ENCODE measurements at regions not wholly inside any gene's neighbourhood (a gene's known extent, or its start where the extent isn't known, plus 50 kb on each side); places are given as distances from the start of the nearest gene placed in this dataset.

DNA sequence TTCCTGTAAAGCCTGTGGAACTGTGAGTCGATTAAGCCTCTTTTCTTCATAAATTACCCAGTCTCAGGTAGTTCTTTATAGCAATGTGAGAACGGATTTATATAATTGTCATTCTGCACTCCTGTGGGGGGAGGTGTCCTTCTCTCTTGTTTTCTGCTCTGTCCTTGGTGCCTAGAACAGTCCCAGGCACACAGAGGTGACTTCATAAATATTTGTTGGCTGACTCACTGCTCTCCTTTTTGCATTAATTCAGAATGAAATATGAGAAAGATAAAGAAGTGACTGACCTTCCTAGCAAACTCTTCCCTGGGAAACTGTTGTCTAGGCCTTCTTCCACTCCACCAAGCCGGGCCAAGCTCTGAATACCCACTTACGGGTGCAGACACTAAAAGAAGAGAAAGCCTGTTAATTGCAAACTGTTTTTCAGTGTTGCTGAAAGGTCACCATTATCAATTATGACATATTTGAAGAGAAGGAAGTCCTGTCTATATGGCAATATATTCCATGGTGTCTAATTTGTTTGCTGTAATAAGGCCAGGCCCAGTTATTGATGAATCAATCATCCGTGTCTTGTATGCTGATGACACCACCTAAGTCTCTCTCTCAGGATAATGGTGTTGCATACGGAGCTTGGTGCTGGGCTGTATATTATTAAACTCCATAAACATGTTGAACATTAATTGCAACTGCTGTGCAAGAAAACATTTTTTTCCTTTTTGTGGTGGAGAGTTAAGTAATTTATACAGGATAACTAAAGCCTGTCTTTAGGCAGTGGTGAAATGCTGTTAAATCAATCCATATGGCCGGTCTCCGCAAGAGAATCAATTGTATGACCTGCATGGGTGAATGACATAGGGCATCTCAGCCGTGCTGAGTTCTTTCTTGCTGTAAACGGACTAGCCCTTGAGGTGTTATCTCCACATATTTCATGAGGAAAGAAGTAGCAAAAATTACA, 567.5 kb downstream of the SLC4A3 start:
- Histone ChIP-seq H3K27ac (ENCODE audit: low read depth in 1 of 2, low read length in 1 of 2) (no peak overlapping the region), H3K4me3 (ENCODE audit: low read length in 2 of 2) (no peak overlapping the region), H3K4me1 (ENCODE audit: control insufficient read depth in 2 of 2, insufficient read depth in 2 of 2, low read length in 2 of 2) (no peaks in the 10 kb centered on the region), H3K9me3 (ENCODE audit: control insufficient read depth in 2 of 2, insufficient read depth in 1 of 2, low read length in 1 of 2) (peaks cover 0 to 23% of the 10 kb centered on the region in 2 donors), H3K36me3 (ENCODE audit: control insufficient read depth in 2 of 2, insufficient read depth in 2 of 2, low read length in 1 of 2) (no peaks in the 10 kb centered on the region), H3K27me3 (ENCODE audit: control insufficient read depth in 2 of 2, insufficient read depth in 1 of 2, low read length in 1 of 2) (no peaks in the 10 kb centered on the region)
- WGBS, result 92% methylated on average over 10 of the region's 10 CpGs
- DNase-seq (ENCODE audit: low read depth in 6 of 9, low spot score in 9 of 9), result no peak

DNA sequence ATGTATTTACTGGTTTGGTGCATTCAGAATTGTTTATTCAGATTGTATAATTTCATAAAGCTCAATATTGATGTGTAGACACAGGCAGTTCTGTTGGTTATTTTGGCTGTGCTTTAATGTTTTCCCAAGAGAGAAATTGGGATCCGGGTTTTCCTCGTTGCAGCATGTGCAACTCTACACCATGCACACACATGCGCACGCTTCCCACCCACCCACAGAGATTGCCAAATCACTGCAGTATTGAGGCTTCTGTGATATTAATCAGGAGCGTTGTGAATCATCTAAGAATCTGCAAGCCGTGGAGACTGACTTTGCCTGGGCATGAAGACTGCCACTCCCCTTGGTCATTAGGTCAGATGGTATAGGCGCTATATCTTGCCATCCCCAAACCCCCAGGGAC, 571.5 kb downstream of the SLC4A3 start:
- Histone ChIP-seq H3K27me3 (ENCODE audit: control insufficient read depth in 2 of 2, insufficient read depth in 1 of 2, low read length in 1 of 2) (no peaks in the 10 kb centered on the region), H3K4me1 (ENCODE audit: control insufficient read depth in 2 of 2, insufficient read depth in 2 of 2, low read length in 2 of 2) (no peaks in the 10 kb centered on the region), H3K36me3 (ENCODE audit: control insufficient read depth in 2 of 2, insufficient read depth in 2 of 2, low read length in 1 of 2) (no peaks in the 10 kb centered on the region), H3K27ac (ENCODE audit: low read depth in 1 of 2, low read length in 1 of 2) (no peak overlapping the region), H3K9me3 (ENCODE audit: control insufficient read depth in 2 of 2, insufficient read depth in 1 of 2, low read length in 1 of 2) (peaks cover 0 to 1% of the 10 kb centered on the region in 2 donors), H3K4me3 (ENCODE audit: low read length in 2 of 2) (no peak overlapping the region)
- peak in 1 of 9 donors; percentile 10 for DNase-seq (ENCODE audit: low read depth in 6 of 9, low spot score in 9 of 9)
- WGBS, result 94% methylated on average over 7 of the region's 7 CpGs

DNA sequence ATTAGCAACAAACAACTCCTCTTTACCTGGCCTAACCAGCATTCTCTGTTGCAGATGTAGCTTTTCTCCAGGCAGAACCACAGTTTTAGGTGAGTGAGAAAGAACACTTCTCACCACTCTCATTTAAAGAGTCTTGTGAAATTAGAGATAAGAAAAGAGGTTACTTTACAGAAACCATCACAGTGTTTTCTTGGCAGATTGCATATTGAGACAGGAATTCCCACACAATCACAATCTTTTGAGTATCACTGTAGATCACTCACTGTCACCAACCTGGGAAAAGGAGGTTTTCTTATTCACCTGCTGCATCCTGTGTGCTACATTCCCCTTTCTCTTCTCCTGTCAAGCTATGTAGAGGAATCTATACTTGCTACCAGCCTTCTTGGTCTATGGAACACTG, 574.6 kb downstream of the SLC4A3 start:
- H3K27me3 ChIP-seq (ENCODE audit: control insufficient read depth in 2 of 2, insufficient read depth in 1 of 2, low read length in 1 of 2), result no peaks in the 10 kb centered on the region
- H3K4me1 ChIP-seq (ENCODE audit: control insufficient read depth in 2 of 2, insufficient read depth in 2 of 2, low read length in 2 of 2), result no peaks in the 10 kb centered on the region
- H3K27ac ChIP-seq (ENCODE audit: low read depth in 1 of 2, low read length in 1 of 2), result no peak overlapping the region
- no peak for DNase-seq (ENCODE audit: low read depth in 6 of 9, low spot score in 9 of 9)
- no peaks in the 10 kb centered on the region for H3K36me3 ChIP-seq (ENCODE audit: control insufficient read depth in 2 of 2, insufficient read depth in 2 of 2, low read length in 1 of 2)
- H3K9me3 ChIP-seq (ENCODE audit: control insufficient read depth in 2 of 2, insufficient read depth in 1 of 2, low read length in 1 of 2), result peaks cover 0 to 3% of the 10 kb centered on the region in 2 donors
- H3K4me3 ChIP-seq (ENCODE audit: low read length in 2 of 2), result no peak overlapping the region

DNA sequence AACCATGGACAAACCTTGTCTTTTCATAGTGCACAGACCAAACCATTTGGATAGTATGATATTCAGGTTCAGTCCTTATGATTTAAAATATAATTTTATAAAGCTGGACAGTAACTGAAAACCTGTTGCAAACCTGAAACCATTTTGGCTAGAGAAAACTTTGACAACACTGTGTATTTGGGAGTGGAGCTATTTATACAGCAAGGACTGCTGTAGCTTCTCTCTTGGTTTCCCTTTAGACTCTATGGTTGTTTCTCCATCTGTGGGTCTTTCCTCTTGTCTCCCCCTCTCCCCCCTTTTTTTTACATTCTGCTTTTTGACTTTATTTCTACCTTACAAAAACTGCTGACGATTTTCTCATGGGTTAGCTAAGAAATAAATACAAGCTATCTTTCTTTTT, 581.7 kb downstream of the SLC4A3 start:
- H3K4me1 ChIP-seq (ENCODE audit: control insufficient read depth in 2 of 2, insufficient read depth in 2 of 2, low read length in 2 of 2), result no peaks in the 10 kb centered on the region
- H3K9me3 ChIP-seq (ENCODE audit: control insufficient read depth in 2 of 2, insufficient read depth in 1 of 2, low read length in 1 of 2), result peaks cover 0 to under 1% of the 10 kb centered on the region in 2 donors
- H3K27ac ChIP-seq (ENCODE audit: low read depth in 1 of 2, low read length in 1 of 2), result no peak overlapping the region
- 24% methylated on average over 1 of the region's 1 CpG for WGBS
- H3K27me3 ChIP-seq (ENCODE audit: control insufficient read depth in 2 of 2, insufficient read depth in 1 of 2, low read length in 1 of 2), result no peaks in the 10 kb centered on the region
- no peaks in the 10 kb centered on the region for H3K36me3 ChIP-seq (ENCODE audit: control insufficient read depth in 2 of 2, insufficient read depth in 2 of 2, low read length in 1 of 2)
- H3K4me3 ChIP-seq (ENCODE audit: low read length in 2 of 2), result no peak overlapping the region
- DNase-seq (ENCODE audit: low read depth in 6 of 9, low spot score in 9 of 9), result no peak

DNA sequence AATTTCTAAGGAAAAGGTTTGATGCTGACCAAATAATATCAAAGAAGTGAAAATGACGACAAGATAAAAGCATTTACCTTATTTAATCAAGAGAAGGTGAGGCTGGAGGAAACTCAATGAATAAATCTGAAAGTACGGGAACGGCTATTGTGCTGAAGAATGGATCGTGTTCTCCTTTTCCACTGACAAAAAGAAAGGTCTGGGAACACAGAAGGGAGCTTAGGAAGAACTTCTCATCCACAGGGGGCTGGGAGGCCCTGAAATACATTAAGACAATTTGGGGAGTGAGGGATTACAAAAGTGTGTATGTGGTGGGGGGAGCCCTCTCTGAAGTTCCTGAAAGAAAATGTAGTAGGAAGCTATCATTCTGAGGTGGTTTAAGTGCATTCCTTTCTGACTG, 582.3 kb downstream of the SLC4A3 start:
- no peak for DNase-seq (ENCODE audit: low read depth in 6 of 9, low spot score in 9 of 9)
- Histone ChIP-seq H3K27ac (ENCODE audit: low read depth in 1 of 2, low read length in 1 of 2) (no peak overlapping the region), H3K27me3 (ENCODE audit: control insufficient read depth in 2 of 2, insufficient read depth in 1 of 2, low read length in 1 of 2) (no peaks in the 10 kb centered on the region), H3K36me3 (ENCODE audit: control insufficient read depth in 2 of 2, insufficient read depth in 2 of 2, low read length in 1 of 2) (no peaks in the 10 kb centered on the region), H3K4me3 (ENCODE audit: low read length in 2 of 2) (no peak overlapping the region), H3K4me1 (ENCODE audit: control insufficient read depth in 2 of 2, insufficient read depth in 2 of 2, low read length in 2 of 2) (no peaks in the 10 kb centered on the region), H3K9me3 (ENCODE audit: control insufficient read depth in 2 of 2, insufficient read depth in 1 of 2, low read length in 1 of 2) (no peaks in the 10 kb centered on the region)
- WGBS, result 81% methylated on average over 4 of the region's 4 CpGs

DNA sequence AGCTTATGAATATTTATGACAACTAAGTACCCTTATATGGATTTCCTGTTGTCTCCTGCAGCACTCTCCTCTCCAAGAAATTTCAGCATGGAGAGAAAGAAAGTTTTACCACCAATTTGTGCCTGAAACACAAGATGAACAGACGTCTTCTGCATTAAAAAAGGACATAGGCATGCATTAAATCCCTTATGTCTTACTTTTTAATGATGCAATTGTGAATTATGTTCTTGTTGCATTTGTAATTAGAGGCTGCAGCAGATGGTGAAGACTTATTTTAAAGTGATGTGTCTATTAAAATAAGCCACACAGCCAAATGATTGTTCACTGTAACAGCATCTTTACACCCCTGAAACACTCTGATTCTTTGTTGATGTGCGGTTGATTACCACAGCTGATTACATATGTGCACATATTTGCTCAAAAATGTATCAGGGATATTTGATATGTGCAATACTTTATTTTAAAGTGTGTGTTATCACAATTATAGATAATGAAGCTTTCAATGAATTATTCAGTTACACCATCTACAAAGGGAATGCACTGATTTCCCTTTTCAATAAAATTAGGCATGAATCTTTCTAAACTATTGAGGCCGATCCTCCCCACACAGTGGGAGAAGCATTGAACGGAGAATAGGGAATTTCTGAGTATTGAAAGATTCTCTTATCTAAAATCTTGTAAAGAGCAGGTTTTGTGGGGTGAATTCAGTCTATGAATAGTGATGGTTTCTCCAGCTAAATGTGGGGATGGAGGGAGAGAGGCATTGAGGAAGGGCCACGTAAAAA, 585.1 kb downstream of the SLC4A3 start:
- no peaks in the 10 kb centered on the region for H3K27me3 ChIP-seq (ENCODE audit: control insufficient read depth in 2 of 2, insufficient read depth in 1 of 2, low read length in 1 of 2)
- no peaks in the 10 kb centered on the region for H3K9me3 ChIP-seq (ENCODE audit: control insufficient read depth in 2 of 2, insufficient read depth in 1 of 2, low read length in 1 of 2)
- H3K4me3 ChIP-seq (ENCODE audit: low read length in 2 of 2), result no peak overlapping the region
- H3K36me3 ChIP-seq (ENCODE audit: control insufficient read depth in 2 of 2, insufficient read depth in 2 of 2, low read length in 1 of 2), result no peaks in the 10 kb centered on the region
- 92% methylated on average over 5 of the region's 5 CpGs for WGBS
- H3K27ac ChIP-seq (ENCODE audit: low read depth in 1 of 2, low read length in 1 of 2), result no peak overlapping the region
- H3K4me1 ChIP-seq (ENCODE audit: control insufficient read depth in 2 of 2, insufficient read depth in 2 of 2, low read length in 2 of 2), result no peaks in the 10 kb centered on the region
- DNase-seq (ENCODE audit: low read depth in 6 of 9, low spot score in 9 of 9), result no peak

DNA sequence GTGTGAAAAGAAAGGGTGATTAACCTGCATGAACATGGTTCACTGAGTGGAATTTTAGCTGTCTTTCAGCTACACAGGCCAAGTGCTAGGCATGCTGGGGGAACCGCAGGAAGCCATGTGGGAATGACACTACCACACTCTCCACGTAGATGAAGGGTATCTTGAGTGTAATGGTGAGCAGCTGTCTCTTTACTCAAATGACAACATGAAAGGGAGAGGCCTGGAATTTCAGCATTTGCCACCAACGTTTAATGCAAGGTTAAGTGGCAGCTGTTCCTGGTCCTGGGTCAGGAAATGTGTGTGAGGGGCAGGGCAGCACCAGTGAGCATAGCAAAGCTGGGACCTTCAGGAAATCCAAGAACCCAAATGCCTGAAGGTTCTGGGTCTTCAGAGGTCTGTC, 588.4 kb downstream of the SLC4A3 start:
- no peak for DNase-seq (ENCODE audit: low read depth in 6 of 9, low spot score in 9 of 9)
- Histone ChIP-seq H3K4me3 (ENCODE audit: low read length in 2 of 2) (no peak overlapping the region), H3K27ac (ENCODE audit: low read depth in 1 of 2, low read length in 1 of 2) (no peak overlapping the region), H3K36me3 (ENCODE audit: control insufficient read depth in 2 of 2, insufficient read depth in 2 of 2, low read length in 1 of 2) (no peaks in the 10 kb centered on the region), H3K4me1 (ENCODE audit: control insufficient read depth in 2 of 2, insufficient read depth in 2 of 2, low read length in 2 of 2) (no peaks in the 10 kb centered on the region), H3K9me3 (ENCODE audit: control insufficient read depth in 2 of 2, insufficient read depth in 1 of 2, low read length in 1 of 2) (no peaks in the 10 kb centered on the region), H3K27me3 (ENCODE audit: control insufficient read depth in 2 of 2, insufficient read depth in 1 of 2, low read length in 1 of 2) (no peaks in the 10 kb centered on the region)
- WGBS, result 77% methylated on average over 3 of the region's 3 CpGs

DNA sequence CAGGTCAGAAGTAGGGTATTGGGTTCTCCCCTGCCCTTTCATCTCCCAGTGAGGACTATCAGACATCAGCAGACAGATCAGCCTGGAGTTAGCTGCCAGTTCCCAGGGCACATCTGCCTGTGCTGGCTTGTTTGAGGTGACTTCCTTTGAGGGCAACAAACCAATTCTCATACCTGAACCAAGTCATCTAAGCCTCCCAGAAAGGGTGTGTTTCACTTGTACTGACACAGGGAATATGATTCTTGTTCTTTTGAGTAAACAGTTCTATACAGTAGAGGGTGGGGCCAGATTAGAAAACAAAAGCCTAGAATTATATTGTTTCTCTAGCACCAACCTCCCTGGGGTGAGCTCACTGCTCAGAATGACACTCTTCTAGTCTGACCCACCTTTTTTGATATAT, 591.9 kb downstream of the SLC4A3 start:
- Histone ChIP-seq H3K27me3 (ENCODE audit: control insufficient read depth in 2 of 2, insufficient read depth in 1 of 2, low read length in 1 of 2) (no peaks in the 10 kb centered on the region), H3K27ac (ENCODE audit: low read depth in 1 of 2, low read length in 1 of 2) (no peak overlapping the region), H3K36me3 (ENCODE audit: control insufficient read depth in 2 of 2, insufficient read depth in 2 of 2, low read length in 1 of 2) (no peaks in the 10 kb centered on the region), H3K4me3 (ENCODE audit: low read length in 2 of 2) (no peak overlapping the region), H3K4me1 (ENCODE audit: control insufficient read depth in 2 of 2, insufficient read depth in 2 of 2, low read length in 2 of 2) (no peaks in the 10 kb centered on the region), H3K9me3 (ENCODE audit: control insufficient read depth in 2 of 2, insufficient read depth in 1 of 2, low read length in 1 of 2) (no peaks in the 10 kb centered on the region)
- DNase-seq (ENCODE audit: low read depth in 6 of 9, low spot score in 9 of 9), result peak in 1 of 9 donors; percentile 16

DNA sequence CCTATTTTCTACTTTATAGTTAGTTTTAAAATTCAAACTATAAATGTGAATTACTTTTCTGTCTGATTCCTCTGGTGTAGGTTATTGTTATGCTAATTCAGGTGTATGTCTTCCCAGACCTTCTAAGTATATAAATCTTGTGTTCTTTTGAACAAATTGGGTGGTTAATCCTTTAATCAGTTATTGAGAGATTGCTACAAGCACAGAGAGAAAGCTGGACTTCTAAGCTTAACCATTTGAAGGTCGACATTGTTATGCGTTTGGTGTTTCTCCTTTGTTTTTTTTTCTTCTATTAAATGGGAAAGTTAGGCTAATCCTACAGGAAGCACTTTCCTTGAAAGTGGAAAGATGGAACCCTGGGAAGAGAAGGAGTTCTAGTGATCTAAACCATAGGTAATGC, 592.6 kb downstream of the SLC4A3 start:
- Histone ChIP-seq H3K27me3 (ENCODE audit: control insufficient read depth in 2 of 2, insufficient read depth in 1 of 2, low read length in 1 of 2) (no peaks in the 10 kb centered on the region), H3K4me3 (ENCODE audit: low read length in 2 of 2) (no peak overlapping the region), H3K9me3 (ENCODE audit: control insufficient read depth in 2 of 2, insufficient read depth in 1 of 2, low read length in 1 of 2) (no peaks in the 10 kb centered on the region), H3K27ac (ENCODE audit: low read depth in 1 of 2, low read length in 1 of 2) (no peak overlapping the region), H3K36me3 (ENCODE audit: control insufficient read depth in 2 of 2, insufficient read depth in 2 of 2, low read length in 1 of 2) (no peaks in the 10 kb centered on the region), H3K4me1 (ENCODE audit: control insufficient read depth in 2 of 2, insufficient read depth in 2 of 2, low read length in 2 of 2) (no peaks in the 10 kb centered on the region)
- no peak for DNase-seq (ENCODE audit: low read depth in 6 of 9, low spot score in 9 of 9)
- 86% methylated on average over 2 of the region's 2 CpGs for WGBS
